ENCODE measurements at regions not wholly inside any gene's neighbourhood (a gene's known extent, or its start where the extent isn't known, plus 50 kb on each side); places are given as distances from the start of the nearest gene placed in this dataset.

DNA sequence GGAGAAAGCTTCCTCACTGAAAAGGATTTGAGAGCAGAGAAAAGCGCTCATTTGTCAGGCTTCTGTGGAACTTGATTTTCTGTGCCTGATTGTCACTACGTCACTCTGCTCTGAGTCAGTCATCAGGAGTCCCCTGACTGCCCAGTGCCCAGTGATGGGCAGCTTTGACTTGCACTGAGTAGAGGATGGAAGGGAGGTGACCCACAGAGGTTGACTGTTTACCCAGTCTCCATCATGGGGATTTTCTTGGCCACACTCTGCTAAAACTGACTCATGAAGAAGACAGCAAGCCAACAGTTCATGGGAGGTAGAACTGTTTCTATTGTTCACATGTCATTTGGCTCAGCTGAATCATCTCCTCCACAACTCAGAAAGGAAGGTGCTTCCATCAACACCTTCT, 82.1 kb upstream of the DUSP10 start:
- WGBS, 3 donors = 92 to 98% (median 97%) methylated on average over 2 of the region's 2 CpGs
- no peak overlapping the region for H3K27ac ChIP-seq (ENCODE audit: low read depth, low read length)

DNA sequence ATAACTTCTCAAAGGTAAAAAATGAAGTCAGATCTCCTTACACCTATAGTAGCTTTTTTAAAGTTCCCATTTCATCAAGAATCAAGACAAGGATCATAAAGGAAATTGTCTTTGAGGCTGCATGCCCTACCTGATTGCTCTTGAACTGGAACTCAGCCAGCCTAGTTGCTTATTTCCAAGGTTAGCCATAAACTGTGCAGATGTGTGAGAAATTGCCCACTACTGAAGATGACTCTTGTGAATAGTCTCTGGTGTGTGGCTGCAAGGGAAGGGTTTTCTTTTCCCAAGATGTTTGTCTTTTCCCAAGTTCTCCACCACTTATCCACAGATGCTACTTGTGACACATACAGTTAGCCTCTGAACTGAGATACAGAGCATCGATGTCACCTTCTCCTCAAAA, 81.7 kb upstream of the DUSP10 start:
- H3K27ac ChIP-seq (ENCODE audit: low read depth, low read length) = no peak overlapping the region

DNA sequence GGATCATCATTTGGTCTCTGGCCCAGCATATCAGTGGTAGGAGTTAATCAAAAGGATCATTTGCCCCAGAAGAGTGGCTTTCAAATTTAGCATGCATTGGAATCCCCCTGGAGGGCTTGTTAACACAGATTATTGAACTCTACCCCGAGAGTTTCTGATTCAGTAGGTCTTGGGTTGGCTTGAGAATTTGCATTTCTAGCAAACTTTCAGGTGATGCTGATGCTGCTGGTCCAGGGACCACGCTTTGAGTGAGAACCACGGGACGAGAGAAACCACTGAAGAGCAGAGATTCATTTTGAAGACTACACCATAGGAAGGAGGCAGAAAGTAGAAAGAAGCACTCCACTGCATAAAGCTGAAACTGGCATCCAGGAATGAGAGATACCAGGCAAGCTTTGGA, 81.3 kb upstream of the DUSP10 start:
- 81 to 85% (median 84%) methylated on average over 4 of the region's 4 CpGs for WGBS, 3 donors
- H3K27ac ChIP-seq (ENCODE audit: low read depth, low read length) = no peak overlapping the region

More for the DNA sequence above, 81.7 kb upstream of the DUSP10 start:
- WGBS, 3 donors = 49 to 95% (median 79%) methylated on average over 1 of the region's 1 CpG

DNA sequence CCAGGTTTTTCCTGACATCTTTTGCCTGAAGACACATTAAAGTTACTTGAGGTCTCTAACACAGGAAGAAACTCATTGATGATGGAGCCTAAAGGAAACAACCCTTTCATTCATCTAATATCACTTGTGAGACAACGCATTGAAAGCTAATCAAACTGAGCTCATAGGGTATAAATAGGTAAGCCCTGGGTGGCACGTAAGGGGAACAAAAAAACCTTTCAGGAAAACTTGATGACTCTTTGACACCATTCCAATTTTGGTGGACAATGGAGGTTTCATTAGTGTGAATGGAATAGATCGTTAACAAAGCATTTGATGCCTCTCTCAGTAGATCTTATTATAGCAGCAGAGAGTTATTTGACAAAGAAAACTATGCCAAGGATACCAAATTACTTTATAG, 80.7 kb upstream of the DUSP10 start:
- WGBS, 3 donors = 71 to 80% (median 76%) methylated on average over 3 of the region's 3 CpGs
- H3K27ac ChIP-seq (ENCODE audit: low read depth, low read length) = no peak overlapping the region

DNA sequence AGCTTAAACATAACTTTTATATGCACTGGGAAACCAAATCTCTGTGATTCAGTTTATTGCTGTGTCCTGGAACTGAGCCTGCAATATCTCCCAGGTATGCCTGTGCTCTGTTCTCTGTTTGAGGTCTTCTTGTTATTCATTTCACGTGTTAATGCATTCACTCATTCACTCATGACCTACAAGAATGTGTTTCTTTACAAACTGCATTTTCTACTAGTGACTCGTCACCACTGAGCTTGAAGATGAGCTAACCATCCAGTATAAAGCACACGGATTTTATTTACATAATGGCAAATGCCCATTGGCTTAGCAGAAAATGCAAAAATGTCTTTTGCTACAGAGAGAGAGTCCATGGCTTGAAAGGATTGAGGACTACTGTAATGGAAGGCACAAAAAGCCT, 75.0 kb upstream of the DUSP10 start:
- WGBS, 3 donors = 62 to 77% (median 74%) methylated on average over 3 of the region's 3 CpGs
- no peak overlapping the region for H3K27ac ChIP-seq (ENCODE audit: low read depth, low read length)

DNA sequence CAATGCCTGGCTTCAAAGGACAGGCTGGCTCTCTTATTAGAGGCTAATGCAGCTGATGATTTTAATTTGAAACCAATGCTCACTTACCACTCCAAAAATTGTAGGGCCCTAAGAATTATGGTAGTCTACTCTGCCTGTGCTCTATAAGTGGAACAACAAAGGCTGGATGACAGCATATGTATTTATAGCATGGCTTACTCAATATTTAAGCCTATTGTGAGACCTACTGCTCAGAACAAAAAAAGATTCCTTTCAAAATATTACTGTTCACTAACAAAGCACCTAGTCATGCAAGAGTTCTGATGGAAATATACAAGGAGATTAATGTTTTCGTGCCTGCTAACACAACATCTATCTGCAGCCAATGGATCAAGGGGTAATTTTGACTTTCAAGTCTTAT, 73.8 kb upstream of the DUSP10 start:
- 85 to 91% (median 85%) methylated on average over 1 of the region's 1 CpG for WGBS, 3 donors
- H3K27ac ChIP-seq (ENCODE audit: low read depth, low read length) = no peak overlapping the region

DNA sequence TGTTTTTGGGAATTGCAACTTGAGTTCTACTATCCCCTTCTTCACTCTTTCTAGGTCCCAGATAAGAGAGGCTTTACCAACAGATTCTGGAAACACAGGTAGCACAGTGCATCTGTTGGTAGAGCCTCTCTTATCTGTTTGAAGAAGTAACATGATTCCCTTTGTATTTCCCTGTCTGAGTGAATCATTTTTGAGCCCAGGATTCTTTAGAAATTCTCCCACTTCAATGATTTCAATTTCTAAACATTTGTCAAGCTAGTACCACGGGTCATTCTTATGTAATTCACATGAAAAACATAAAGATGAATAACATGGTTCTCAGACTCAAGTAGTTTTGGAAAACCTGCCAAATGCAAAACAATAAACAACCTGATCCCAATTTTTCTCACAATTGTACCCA, 72.0 kb upstream of the DUSP10 start:
- 63 to 79% (median 69%) methylated on average over 1 of the region's 1 CpG for WGBS, 3 donors
- no peak overlapping the region for H3K27ac ChIP-seq (ENCODE audit: low read depth, low read length)

DNA sequence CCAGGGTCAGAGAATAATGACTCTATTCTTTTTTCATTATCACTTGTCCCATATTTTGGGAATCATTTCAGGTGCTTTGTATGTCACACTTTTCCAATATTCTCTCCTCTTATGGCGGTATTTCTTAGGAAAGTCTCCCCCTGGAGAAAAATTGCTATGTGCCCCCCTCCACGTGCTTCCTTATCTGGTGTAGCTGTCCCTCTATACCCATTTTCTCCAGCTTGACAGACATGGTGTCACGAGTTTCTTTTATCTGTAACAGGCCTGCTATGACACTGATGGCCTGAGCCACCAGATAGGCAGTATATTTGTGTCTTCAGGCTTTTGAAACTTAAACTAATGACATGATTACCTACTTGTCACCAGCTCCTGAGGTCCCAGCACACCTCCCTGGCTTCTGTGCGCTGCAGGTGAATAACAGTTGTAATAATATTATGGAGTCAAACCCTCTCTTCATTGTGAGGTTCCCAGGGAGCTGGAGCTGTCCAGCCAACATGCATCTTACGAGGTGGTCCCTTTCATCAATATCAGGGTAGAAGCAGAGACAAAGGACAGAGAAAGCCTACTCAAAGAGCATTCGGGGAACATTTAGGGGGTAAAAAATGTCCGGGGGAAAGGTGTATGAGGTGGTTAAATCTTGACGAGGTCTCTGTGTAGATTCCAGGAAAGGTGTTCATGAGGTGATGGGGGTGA, 71.2 kb upstream of the DUSP10 start:
- H3K27ac ChIP-seq (ENCODE audit: low read depth, low read length) = no peak overlapping the region
- WGBS, 3 donors = 78 to 88% (median 86%) methylated on average over 8 of the region's 8 CpGs

DNA sequence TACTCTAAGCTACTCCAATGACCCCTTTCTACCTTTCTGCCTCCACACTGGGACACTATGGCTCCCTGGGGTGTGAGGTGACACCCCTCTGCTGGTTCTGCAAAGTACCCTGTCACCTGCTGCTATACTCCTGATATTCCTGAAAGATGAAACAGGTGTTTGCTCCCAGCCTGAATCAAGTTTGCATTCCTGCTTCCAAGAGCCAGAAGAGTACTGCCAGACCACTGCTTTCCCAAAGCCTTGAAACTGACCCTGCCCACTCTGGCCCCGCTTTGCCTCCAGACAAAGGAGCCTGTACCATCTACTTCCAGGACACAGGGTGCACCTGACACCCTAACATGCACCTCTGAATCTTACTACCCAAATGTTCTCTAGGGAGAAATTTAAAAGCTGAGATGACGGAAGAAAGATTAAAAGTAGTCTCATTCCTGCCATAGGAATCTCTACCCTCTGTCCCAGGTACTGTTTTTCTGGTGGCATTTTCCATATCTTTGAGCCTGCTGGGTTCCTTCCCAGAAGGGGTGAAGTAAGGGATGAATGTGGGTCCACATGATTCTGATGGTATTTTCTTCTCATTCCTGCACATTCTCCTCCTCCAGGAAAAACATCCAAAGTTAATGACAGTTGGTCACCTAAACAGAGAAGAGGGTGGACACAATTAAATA, 70.3 kb upstream of the DUSP10 start:
- 51 to 96% (median 95%) methylated on average over 2 of the region's 2 CpGs for WGBS, 3 donors
- H3K27ac ChIP-seq (ENCODE audit: low read depth, low read length) = no peak overlapping the region

DNA sequence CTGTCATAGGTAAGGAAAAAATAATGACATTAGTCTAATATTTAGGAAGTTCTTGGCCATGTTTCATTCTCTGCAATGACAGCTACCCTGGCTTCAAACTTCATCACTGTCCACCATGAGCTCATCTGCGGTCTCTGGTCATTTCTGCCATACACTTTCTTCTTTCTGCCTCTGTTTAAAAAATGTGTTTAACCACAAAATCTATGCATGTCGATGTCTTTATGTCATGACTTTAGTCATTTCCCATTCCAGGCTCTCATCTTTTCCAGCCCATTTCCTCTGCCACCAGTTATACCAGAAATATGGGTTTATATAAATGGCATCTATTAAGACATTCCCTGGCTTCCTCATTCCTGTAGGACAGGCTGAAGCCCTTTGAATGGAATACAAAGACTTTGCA, 68.5 kb upstream of the DUSP10 start:
- 74 to 88% (median 78%) methylated on average over 2 of the region's 2 CpGs for WGBS, 3 donors
- H3K27ac ChIP-seq (ENCODE audit: low read depth, low read length) = no peak overlapping the region

DNA sequence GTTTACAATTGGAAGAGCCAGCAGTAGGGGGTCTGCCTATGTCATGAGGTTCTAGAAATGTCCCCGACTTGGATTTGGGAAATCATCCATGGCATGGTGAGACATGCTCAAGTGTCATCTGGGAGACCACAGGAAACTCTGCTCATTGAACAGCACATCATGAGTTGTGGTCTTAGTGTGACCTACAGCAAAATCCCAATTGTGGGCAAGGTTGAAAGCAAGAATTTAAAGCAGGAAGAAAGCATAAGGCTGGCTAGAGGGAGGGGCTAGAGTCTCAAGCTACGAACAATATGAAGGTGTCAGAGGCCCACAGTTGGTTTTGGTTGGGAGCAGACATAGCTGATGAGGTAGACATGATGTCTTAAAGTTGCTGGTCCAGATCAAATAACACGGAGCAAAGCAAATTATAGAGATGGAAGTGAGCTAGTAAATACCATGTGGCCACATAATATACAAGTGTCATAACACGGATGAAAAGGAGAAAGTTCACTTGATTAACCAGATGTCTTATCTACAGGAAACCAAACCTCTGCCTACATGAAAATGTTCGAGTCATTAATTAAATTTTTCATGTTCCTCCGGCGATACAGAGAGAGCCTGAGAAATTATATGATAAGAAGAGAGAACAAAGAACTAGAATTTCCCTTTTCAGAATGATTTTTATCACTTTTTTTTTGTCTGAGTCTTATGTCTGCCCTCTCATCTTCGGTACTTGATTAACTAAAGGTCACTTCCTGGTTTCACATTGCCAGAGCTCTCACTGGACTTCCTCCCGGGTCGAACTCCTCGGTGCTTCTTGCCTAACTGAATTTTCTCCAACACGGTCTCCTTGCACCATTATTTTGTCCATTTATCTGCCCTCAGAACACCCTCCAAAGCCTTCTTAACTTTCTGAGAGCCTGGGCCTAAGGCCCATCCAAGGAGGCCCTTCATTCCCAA, 67.5 kb upstream of the DUSP10 start:
- H3K27ac ChIP-seq (ENCODE audit: low read depth, low read length) = no peak overlapping the region
- 41 to 63% (median 41%) methylated on average over 12 of the region's 12 CpGs for WGBS, 3 donors

DNA sequence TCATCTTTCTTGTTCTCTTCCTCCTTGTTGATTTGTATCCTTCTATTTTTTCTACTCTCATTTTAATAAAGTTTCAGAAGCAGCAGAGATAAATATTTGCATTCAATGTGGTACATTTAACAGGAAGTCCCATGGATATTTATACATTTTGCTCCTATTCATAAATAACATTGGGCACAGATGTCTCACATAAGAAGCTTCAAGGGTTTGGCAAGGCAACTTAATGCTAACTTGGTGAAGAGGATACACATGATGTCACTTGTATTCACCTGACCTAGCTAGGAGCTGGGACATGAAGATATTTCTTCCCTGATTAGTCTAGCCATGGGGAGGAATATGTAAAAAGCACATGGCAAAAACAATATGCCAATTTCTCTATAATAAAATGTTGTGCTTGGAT, 65.1 kb upstream of the DUSP10 start:
- H3K27ac ChIP-seq (ENCODE audit: low read depth, low read length) = no peak overlapping the region

DNA sequence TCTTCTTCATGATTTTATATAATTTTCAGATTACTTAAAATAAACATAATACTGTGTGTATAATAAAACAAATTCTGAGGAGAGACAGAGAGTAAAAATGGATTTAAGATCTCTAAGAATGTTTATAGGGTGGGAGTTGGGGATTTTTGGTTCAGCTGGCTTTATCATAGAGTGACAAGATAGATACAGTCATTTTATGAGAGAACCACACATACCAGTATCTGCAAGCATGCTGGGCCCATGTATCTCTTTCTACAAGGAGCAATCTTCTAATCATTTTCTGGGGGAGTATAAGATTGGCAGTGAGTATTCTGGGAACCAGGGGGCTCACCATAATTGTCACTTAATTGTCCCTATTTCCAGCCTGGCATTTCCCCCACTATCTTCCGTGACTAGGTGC, 64.3 kb upstream of the DUSP10 start:
- no peak overlapping the region for H3K27ac ChIP-seq (ENCODE audit: low read depth, low read length)
- 91 to 96% (median 93%) methylated on average over 1 of the region's 1 CpG for WGBS, 3 donors

DNA sequence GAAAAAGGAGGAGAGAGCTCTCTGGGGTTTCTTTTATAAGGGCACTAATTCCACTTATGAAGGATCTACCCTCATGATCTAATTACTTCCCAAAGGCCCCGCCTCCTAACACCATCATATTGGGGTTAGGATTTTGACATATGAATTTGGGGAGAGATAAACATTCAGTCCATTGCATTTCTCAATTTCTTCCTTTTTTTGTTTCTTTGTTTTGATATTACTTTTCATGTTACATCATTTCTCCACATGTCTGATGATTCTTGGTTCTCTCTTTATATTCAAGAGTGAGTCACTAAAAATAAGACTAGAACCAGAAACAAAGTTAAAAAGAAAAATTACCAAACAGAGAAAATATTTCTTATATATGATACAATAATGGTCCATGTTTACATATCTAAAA, 63.2 kb upstream of the DUSP10 start:
- H3K27ac ChIP-seq (ENCODE audit: low read depth, low read length) = no peak overlapping the region
- 93 to 100% (median 96%) methylated on average over 1 of the region's 1 CpG for WGBS, 3 donors

DNA sequence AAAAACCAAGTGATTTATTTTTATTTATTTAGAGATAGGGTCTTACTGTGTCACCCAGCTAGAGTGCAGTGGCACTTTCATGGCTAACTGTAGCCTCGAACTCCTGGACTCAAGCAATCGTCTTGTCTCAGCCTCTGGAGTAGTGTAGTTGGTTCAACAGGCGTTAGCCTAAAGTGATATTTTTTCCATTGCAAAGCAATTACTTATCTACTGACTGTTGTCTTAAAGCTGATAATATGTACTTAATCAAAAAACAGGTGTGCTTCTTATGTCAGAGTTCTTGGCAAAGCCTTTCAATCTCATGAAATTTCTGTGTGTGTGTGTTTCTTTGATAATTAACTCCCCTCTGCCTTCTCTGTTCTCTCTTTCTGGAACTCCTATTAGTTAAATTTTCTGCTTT, 62.4 kb upstream of the DUSP10 start:
- 35 to 66% (median 56%) methylated on average over 3 of the region's 3 CpGs for WGBS, 3 donors

DNA sequence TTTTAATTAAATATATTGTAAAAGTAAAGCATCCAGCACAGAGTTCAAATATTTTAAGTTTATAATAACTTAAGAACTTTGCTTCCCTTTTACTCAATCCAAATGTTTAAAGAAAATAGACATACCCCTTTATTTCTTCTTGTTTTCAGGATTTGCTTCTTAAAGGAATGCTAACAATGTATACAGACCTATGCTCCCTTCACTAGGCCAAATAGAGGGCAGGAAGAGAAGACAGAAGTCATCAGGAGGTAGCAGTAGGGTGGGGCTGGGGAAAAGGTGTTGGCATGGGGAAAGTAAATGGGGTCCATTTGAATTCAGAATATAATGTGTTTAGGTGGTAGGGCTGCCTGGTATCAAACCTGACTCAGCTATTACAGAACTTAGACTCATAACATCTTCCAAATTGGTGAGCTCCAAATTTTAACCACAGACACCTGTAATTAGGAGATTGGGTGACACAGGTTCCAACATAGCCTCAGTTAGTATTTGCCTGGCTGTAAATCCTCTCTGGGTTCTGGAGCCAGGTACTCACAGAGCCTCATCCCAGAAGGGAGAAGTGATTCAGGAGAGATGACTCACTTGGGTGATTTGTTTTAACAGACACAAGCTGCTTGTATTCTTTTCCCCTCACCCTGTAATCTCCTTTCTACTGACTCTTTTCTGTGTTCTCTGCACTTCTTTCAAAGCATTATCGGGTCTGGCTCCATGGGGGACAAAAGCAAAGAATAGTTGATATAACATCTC, 60.1 kb upstream of the DUSP10 start:
- 25 to 78% (median 70%) methylated on average over 1 of the region's 1 CpG for WGBS, 3 donors
- H3K27ac ChIP-seq (ENCODE audit: low read depth, low read length) = no peak overlapping the region

More for the DNA sequence above, 62.4 kb upstream of the DUSP10 start:
- H3K27ac ChIP-seq (ENCODE audit: low read depth, low read length) = no peak overlapping the region

DNA sequence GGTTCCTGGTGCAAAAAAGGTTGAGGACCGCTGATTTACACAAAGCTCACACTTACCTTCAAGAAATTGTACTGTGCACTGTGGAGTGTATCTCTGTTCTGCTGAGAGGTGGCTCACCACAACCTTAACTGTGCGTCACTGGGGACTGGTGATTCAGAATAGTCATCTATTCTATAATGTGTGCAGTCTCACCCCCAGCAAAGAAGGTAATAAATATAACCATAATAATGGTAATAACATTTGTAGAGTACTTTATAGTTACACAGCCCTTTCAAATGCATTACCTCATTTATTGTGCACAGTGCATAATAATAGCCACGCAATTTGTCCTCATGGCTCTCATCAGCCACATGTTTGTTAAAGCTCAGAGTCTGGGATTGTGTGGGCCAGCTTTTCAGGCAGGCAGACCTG, 59.4 kb upstream of the DUSP10 start:
- WGBS, 3 donors = 96 to 98% (median 98%) methylated on average over 3 of the region's 3 CpGs
- H3K27ac ChIP-seq (ENCODE audit: low read depth, low read length) = no peak overlapping the region

DNA sequence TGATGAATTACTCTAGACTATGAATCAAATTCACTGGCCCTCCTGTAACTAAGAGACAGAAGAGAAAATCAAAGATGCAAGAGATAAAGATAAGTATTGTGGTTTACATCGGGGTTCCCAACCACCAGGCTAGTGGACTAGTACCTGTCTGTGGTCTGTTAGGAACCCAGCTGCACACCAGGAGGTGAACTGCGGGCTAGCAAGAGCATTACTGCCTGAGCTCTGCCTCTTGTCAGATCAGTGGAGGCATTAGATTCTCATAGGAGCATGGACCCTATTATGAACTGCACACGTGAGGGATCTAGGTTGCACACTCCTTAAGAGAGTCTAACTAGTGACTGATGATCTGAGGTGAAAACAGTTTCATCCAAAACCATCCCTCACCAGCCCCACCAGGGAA, 58.9 kb upstream of the DUSP10 start:
- 43 to 82% (median 64%) methylated on average over 3 of the region's 3 CpGs for WGBS, 3 donors
- no peak overlapping the region for H3K27ac ChIP-seq (ENCODE audit: low read depth, low read length)

DNA sequence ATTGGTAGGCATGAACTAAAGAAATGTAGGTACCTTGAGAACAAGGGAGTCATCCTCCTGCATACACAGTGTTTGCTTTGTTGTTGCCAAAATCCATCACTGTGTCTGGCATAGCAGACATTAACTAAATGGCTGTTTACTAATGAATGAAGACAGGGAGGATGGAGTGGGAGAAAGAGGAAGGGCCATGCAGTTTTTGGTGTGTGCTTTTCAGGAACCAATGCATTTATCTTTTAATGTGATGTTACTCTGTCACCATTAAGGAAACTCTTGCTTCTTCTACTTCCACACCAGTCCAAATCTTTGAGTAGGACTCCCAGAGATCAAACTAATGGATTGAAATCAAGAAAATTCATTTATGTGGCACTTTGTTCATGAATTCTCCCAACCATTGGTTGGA, 55.6 kb upstream of the DUSP10 start:
- H3K27ac ChIP-seq (ENCODE audit: low read depth, low read length) = no peak overlapping the region

Measured in adipose tissue (tissue), 3 donors.